Smooth muscle cell (in vitro differentiated cells): ENCODE measurements at regions not wholly inside any gene's neighbourhood (a gene's known extent, or its start where the extent isn't known, plus 50 kb on each side); places are given as distances from the start of the nearest gene placed in this dataset.

Source experiments
- DNase-seq: peaks from one replicate; lab custom pipeline; 2025; ENCODE audit not compliant: unreplicated experiment; lab: John Stamatoyannopoulos, UW
- H2AFZ ChIP-seq: fragments of 200-600 bp; sonication (generic); 2 replicates; pipeline ENCODE4 v1.6.0; 2016; ENCODE audit warnings: antibody characterized with exemption, low read depth, mild to moderate bottlenecking
- H3F3A ChIP-seq: fragments of 200-600 bp; sonication (generic); 2 replicates; pipeline ENCODE4 v1.6.0; 2017; ENCODE audit warnings: antibody characterized with exemption, low read depth
- H3K27ac ChIP-seq: fragments of 200-600 bp; sonication (generic); 2 replicates; pipeline ENCODE4 v1.5.1; 2016; ENCODE audit warnings: low read depth, mild to moderate bottlenecking
- H3K27me3 ChIP-seq: fragments of 200-600 bp; sonication (generic); 2 replicates; pipeline ENCODE4 v1.6.1; 2016; ENCODE audit warnings: low read depth, mild to moderate bottlenecking
- H3K36me3 ChIP-seq: fragments of 200-600 bp; sonication (generic); 2 replicates; pipeline ENCODE4 v1.5.1; 2016; ENCODE audit warnings: low read depth
- H3K4me1 ChIP-seq: fragments of 200-600 bp; sonication (generic); 2 replicates; pipeline ENCODE4 v1.5.1; 2016; ENCODE audit warnings: low read depth
- H3K4me2 ChIP-seq: fragments of 200-600 bp; sonication (generic); 2 replicates; pipeline ENCODE4 v1.6.0; 2016; ENCODE audit warnings: mild to moderate bottlenecking
- H3K4me3 ChIP-seq: fragments of 200-600 bp; sonication (generic); 2 replicates; pipeline ENCODE4 v1.5.1; 2016; ENCODE audit warnings: mild to moderate bottlenecking
- H3K79me2 ChIP-seq: fragments of 200-600 bp; sonication (generic); 2 replicates; pipeline ENCODE4 v1.6.0; 2016; ENCODE audit warnings: low read depth, mild to moderate bottlenecking
- H3K9ac ChIP-seq: fragments of 200-600 bp; sonication (generic); 2 replicates; pipeline ENCODE4 v1.6.0; 2016; ENCODE audit warnings: low read depth
- H3K9me3 ChIP-seq: fragments of 200-600 bp; sonication (generic); replicated peaks from 2 replicates; pipeline ENCODE4 v1.5.1; 2016; ENCODE audit warnings: low read depth
- H4K20me1 ChIP-seq: fragments of 200-600 bp; sonication (generic); 2 replicates; pipeline ENCODE4 v1.6.0; 2016; ENCODE audit warnings: low read depth
- CTCF ChIP-seq: fragments of 200-600 bp; sonication (generic); IDR thresholded peaks from 2 replicates; pipeline ENCODE4 v1.5.1; 2017; ENCODE audit warnings: borderline replicate concordance, mild to moderate bottlenecking, antibody characterized with exemption; ENCODE audit not compliant: insufficient read depth, poor library complexity, severe bottlenecking
- WGBS: methylation state at CpG from one replicate; pipeline ENCODE4 v1.1.7; 2016; ENCODE audit warnings: low lambda C conversion rate; 5-methylcytosine and 5-hydroxymethylcytosine counted together

GRCh38 chr5:145227881-145228280, 607.3 kb downstream of the PRELID2 start:
- no peak overlapping the region for H2AFZ ChIP-seq
- no peaks in the 10 kb centered on the region for H4K20me1 ChIP-seq
- no peak for DNase-seq
- H3K27me3 ChIP-seq = no peaks in the 10 kb centered on the region
- no peak overlapping the region for H3K4me3 ChIP-seq
- TF ChIP-seq CTCF = no peak
- WGBS = 95% methylated on average over 2 of the region's 2 CpGs
- no peaks in the 10 kb centered on the region for H3K79me2 ChIP-seq
- no peaks in the 10 kb centered on the region for H3K4me1 ChIP-seq
- no peak overlapping the region for H3K9ac ChIP-seq
- no peaks in the 10 kb centered on the region for H3F3A ChIP-seq
- H3K36me3 ChIP-seq = no peaks in the 10 kb centered on the region
- no peaks in the 10 kb centered on the region for H3K9me3 ChIP-seq
- H3K4me2 ChIP-seq = no peak overlapping the region
- H3K27ac ChIP-seq = no peak overlapping the region

GRCh38 chr5:145226726-145227125, 608.4 kb downstream of the PRELID2 start:
- no peaks in the 10 kb centered on the region for H3K79me2 ChIP-seq
- no peak overlapping the region for H3K9ac ChIP-seq
- no peaks in the 10 kb centered on the region for H3F3A ChIP-seq
- H3K27ac ChIP-seq = no peak overlapping the region
- no peak overlapping the region for H3K4me3 ChIP-seq
- TF ChIP-seq CTCF = no peak
- no peak overlapping the region for H3K4me2 ChIP-seq
- H3K4me1 ChIP-seq = no peaks in the 10 kb centered on the region
- DNase-seq = no peak
- H3K36me3 ChIP-seq = no peaks in the 10 kb centered on the region
- WGBS = 92% methylated on average over 3 of the region's 3 CpGs
- no peak overlapping the region for H2AFZ ChIP-seq
- no peaks in the 10 kb centered on the region for H3K27me3 ChIP-seq
- no peaks in the 10 kb centered on the region for H4K20me1 ChIP-seq
- no peaks in the 10 kb centered on the region for H3K9me3 ChIP-seq

GRCh38 chr5:145225529-145225928, 609.6 kb downstream of the PRELID2 start:
- no peak overlapping the region for H3K9ac ChIP-seq
- H4K20me1 ChIP-seq = no peaks in the 10 kb centered on the region
- WGBS = 94% methylated on average over 1 of the region's 1 CpG
- no peaks in the 10 kb centered on the region for H3K36me3 ChIP-seq
- no peaks in the 10 kb centered on the region for H3K4me1 ChIP-seq
- H3F3A ChIP-seq = no peaks in the 10 kb centered on the region
- H3K27ac ChIP-seq = no peak overlapping the region
- no peak for TF ChIP-seq CTCF
- no peak overlapping the region for H2AFZ ChIP-seq
- no peak overlapping the region for H3K4me3 ChIP-seq
- no peaks in the 10 kb centered on the region for H3K9me3 ChIP-seq
- H3K4me2 ChIP-seq = no peak overlapping the region
- no peaks in the 10 kb centered on the region for H3K27me3 ChIP-seq
- no peaks in the 10 kb centered on the region for H3K79me2 ChIP-seq
- DNase-seq = no peak

- 90% methylated on average over 3 of the region's 3 CpGs for WGBS
These were observed 611.6 kb downstream of the PRELID2 start for GRCh38 chr5:145223582-145223981.

More at GRCh38 chr5:145223582-145223981, 611.6 kb downstream of the PRELID2 start:
- no peak for TF ChIP-seq CTCF
- no peaks in the 10 kb centered on the region for H4K20me1 ChIP-seq
- H3K9me3 ChIP-seq = no peaks in the 10 kb centered on the region
- H3K79me2 ChIP-seq = no peaks in the 10 kb centered on the region
- H3F3A ChIP-seq = no peaks in the 10 kb centered on the region
- no peaks in the 10 kb centered on the region for H3K36me3 ChIP-seq
- H3K9ac ChIP-seq = no peak overlapping the region
- H3K4me3 ChIP-seq = no peak overlapping the region
- no peaks in the 10 kb centered on the region for H3K4me1 ChIP-seq
- DNase-seq = no peak
- H3K4me2 ChIP-seq = no peak overlapping the region
- H2AFZ ChIP-seq = no peak overlapping the region
- H3K27ac ChIP-seq = no peak overlapping the region
- H3K27me3 ChIP-seq = no peaks in the 10 kb centered on the region
